HCEC 1CT (cell line): ENCODE measurements at regions not wholly inside any gene's neighbourhood (a gene's known extent, or its start where the extent isn't known, plus 50 kb on each side); places are given as distances from the start of the nearest gene placed in this dataset.
"Not testable (repeated sequence)": the region's sequence is repeated elsewhere in the genome, so short reads cannot be mapped to it uniquely, and the experiment has no call there.

Experiments
- DNase-seq: peaks from one replicate; pipeline ENCODE4 v3.0.0-alpha.2; 2017

GRCh38 chr6:77063494-77063893, 399.8 kb downstream of the HTR1B start:
- no peak for DNase-seq

- DNase-seq, result no peak
These were observed 407.6 kb downstream of the HTR1B start for GRCh38 chr6:77055711-77056110.

- peak; percentile 70 for DNase-seq
These were observed 422.6 kb downstream of the HTR1B start for GRCh38 chr6:77040568-77041195.

- peak; percentile 84 for DNase-seq
These were observed 424.5 kb downstream of the HTR1B start for GRCh38 chr6:77038807-77039206.

GRCh38 chr6:77037439-77037838, 425.9 kb downstream of the HTR1B start:
- no peak for DNase-seq

- no peak for DNase-seq
These were observed 426.9 kb downstream of the HTR1B start for GRCh38 chr6:77036400-77036799.

GRCh38 chr6:77034161-77034560, 429.1 kb downstream of the HTR1B start:
- DNase-seq, result peak; percentile 99

GRCh38 chr6:77030929-77031674, 432.2 kb downstream of the HTR1B start:
- no peak for DNase-seq

GRCh38 chr6:77026341-77026740, 436.9 kb downstream of the HTR1B start:
- DNase-seq, result no peak

GRCh38 chr6:77025736-77026223, 437.5 kb downstream of the HTR1B start:
- no peak for DNase-seq

- no peak for DNase-seq
These were observed 441.5 kb downstream of the HTR1B start for GRCh38 chr6:77021778-77022177.

- peak; percentile 39 for DNase-seq
These were observed 442.1 kb downstream of the HTR1B start for GRCh38 chr6:77021232-77021631.

GRCh38 chr6:77019081-77019480, 444.2 kb downstream of the HTR1B start:
- peak; percentile 50 for DNase-seq

- no peak for DNase-seq
These were observed 445.8 kb downstream of the HTR1B start for GRCh38 chr6:77017537-77017936.

- DNase-seq, result peak; percentile 66
These were observed 447.9 kb downstream of the HTR1B start for GRCh38 chr6:77015350-77015749.

- DNase-seq, result no peak
These were observed 451.3 kb downstream of the HTR1B start for GRCh38 chr6:77011929-77012545.

GRCh38 chr6:77010931-77011542, 452.3 kb downstream of the HTR1B start:
- no peak for DNase-seq

- DNase-seq, result no peak
These were observed 470.7 kb downstream of the HTR1B start for GRCh38 chr6:76992553-76992952.

GRCh38 chr6:76984572-76984971, 478.7 kb downstream of the HTR1B start:
- DNase-seq, result peak; percentile 37

GRCh38 chr6:76982476-76983199, 480.7 kb downstream of the HTR1B start:
- DNase-seq, result no peak

GRCh38 chr6:76972474-76972873, 490.8 kb downstream of the HTR1B start:
- DNase-seq, result no peak

- DNase-seq, result not testable (repeated sequence)
These were observed 504.1 kb downstream of the HTR1B start for GRCh38 chr6:76959177-76959576.
